HG02981 (cell line): ENCODE measurements at regions not wholly inside any gene's neighbourhood (a gene's known extent, or its start where the extent isn't known, plus 50 kb on each side); places are given as distances from the start of the nearest gene placed in this dataset.

Experiments used
- ATAC-seq: cut with Tn5 transposase; IDR thresholded peaks from one replicate; pipeline ENCODE4 v1.9.1; 2021; ENCODE audit warnings: mild to moderate bottlenecking, moderate library complexity; ENCODE audit not compliant: unreplicated experiment

DNA sequence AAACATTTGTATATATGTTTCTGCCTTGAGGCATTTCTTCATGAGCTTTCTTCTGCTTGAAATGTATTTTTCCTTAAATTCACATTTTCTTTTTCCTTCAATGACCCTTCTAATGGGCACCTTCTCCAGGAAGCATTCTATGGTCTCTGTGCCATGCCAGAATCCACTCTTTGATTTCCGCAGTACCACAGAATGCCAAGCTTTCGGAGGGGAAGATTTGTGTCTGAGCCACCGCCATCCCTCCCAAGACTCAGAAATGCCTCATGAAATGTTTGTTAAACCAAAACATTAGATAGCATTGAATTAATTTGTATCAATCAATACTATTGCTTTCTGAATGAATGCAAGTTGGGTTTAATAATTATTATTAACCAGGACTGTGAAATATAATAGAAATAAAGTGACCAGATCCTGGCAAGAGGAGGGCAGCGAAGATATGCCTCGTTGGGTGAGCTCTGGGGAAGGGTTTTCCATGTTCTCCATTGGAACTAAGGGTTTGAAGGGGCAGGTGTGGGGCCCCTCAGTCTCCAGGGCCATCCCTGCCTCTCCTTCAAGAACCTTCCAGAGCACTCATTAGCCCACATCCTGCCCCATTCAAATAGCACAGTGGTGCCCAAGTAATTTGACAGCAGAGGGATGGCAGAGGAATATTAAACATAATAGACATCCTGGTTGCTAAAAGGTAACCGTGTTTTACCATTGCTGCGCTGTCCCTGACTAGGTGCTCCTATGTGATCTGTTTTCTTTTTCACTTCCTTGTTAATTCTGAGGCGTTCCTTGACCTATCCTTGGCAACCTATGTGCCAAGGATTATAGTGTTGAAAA is 189.6 kb downstream of the MYCN start:
- ATAC-seq = no peak

DNA sequence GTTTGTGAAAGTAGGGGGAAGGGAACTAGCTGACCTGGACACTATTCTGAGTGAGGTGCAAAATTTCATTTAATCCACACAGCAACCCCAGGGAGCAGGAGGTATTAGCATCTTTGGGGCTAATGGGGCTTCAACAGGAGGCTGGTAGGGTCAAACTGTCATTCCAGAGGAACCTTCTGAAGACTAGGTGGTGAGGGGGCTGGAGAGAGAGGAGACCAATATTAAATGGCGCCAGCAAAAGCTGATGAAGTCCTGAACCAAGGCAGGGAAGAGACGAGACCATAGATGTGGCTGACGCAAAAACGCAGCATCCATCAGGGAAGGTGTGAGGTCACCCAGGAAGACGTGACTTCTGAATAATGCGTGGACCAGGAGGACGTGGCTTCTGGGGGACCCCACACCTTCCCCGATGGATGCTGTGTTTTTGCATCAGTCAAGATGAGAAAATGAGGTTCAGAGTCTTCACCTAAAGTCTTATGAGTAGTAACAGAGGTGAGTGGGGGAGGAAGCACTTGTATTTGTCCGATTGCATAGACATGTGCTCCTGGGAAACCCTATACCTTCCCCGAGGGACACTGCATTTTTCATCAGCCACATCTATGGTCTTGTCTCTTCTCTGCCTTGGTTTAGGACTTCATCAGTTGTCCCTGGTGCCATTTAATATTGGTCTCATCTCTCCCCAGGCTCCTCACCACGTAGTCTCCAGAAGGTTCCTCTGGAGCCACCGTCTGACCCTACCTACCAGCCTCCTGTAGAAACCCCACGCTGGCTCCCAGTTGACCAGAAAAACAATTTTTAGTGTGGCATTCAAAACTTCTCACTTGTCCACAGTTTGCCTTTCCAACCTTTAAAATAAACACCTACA is 188.6 kb downstream of the MYCN start:
- no peak for ATAC-seq

DNA sequence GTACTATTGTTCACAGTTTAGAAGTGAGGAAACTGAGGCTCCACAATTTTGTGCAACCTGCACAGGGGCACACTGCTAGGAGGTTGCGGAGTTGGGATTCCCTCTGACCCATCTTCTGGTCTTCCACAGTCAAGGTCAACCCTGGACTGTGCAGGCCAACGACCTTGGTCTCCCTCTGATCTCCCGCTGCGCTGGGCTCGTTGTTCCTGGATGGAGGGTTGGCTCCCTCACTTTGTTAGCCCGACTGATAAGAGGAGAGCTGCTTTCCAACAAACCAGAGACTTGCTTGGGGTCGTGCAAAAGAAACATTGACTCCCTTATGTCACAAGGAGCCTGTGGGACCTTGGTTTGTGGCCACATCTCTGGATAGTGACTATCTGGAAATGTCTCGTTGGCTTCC is 187.6 kb downstream of the MYCN start:
- ATAC-seq = no peak

DNA sequence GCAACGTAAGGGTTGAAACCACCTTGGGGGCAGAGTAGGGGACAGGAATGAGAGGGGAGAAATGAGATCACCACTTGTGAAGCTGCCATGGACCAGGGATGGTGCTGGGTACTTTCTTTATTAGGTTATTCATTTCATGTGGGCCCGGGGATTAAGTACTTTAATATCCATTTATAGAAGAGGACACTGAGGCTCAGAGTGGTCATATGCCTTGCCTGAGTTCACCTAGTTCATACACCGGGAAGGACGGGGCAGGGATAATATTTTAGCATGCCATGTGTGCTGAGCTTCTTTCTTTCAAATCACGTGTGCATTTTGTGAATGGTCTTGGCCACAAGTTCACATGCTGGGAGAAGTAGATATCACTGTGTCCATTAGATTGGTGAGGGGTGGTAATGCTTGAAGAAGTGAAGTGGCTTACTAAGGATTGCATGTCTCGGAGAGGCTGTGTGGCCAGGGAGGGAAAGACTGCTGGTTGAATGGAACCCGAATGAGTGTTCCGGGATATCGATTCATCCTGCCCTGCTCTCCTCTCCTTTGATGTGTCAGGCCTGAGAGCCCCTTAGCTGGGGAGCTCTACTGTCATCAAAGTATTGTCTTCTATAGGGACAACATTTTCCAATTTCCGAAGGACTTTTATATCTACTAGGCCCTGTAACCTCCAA is 187.1 kb downstream of the MYCN start:
- ATAC-seq = no peak

DNA sequence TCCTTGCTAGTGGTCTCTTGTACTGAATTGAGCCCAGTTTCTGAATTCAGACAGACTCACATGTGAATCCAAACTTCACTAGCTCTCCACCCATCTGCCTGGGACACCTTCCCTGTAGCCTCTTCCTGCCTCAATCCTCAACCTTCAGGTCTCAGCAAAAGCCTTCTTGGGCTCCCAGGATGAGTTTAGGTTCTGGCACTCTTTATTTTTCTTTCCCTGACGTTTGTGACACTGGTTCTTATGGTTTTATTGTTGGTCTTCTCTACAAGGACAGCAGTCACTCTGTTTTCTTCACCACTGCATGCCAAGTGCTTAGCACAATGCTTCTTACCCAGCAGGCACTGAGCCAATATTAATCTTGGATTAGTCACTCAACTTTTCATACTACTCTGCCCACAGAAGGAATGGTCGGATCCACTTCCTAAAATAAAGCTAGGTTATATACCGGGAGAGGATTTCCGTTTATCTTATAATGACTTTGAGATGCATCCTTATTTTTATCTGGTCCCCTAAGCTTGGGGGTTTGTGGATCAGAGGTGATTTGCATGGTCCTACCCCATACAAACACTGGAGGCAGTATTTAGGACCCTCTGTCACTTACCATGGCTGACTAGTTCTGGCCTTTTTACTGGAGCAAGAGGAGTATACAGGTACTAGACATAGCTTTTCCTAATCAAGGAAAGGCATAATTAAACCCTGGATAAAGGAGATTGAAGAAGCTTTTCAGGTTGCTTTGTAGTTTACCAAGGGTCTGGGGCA is 186.3 kb downstream of the MYCN start:
- ATAC-seq = no peak

DNA sequence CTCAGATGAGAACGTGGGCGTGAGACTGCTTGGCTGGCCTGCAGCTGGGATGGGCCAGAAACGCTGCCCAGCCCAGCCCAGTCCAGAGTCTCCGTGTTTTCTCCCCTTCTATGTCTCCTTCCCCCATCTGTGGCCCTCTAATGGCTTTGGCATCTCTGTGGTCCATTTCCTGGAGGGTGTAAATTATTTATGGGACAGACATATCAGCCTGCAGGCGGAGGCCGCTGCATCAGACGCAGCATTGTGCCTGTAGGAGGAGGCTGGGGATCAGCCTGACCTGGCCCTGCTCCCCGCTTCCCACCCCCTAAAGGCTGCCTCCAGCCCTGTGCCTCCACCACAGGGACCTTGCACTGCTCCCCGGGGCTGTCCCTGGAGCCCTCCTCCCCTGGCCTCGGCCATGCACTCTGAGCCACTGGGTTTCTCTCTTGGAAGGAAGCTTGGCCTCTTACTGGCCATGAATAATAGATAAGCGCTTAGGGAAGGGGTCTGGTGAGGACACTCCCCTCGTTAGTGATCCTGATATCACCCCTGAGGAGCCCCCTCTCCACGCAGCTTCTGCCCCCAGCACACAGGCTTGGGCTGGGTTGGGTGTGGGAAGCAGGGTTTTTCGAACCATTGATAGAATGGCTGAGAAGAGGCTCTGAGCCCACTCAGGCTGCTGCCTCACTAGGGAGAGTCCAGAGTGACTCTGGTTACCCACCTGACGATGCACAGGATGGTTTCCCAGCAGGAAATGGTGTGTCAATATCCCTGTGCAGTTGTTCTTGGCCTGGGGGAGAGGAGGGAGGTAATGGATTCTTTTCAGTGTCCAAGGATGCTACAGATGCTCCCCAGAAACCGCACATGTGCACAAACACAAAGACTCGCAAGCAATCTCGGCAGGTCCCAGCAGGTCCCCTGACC is 185.5 kb downstream of the MYCN start:
- ATAC-seq = no peak

DNA sequence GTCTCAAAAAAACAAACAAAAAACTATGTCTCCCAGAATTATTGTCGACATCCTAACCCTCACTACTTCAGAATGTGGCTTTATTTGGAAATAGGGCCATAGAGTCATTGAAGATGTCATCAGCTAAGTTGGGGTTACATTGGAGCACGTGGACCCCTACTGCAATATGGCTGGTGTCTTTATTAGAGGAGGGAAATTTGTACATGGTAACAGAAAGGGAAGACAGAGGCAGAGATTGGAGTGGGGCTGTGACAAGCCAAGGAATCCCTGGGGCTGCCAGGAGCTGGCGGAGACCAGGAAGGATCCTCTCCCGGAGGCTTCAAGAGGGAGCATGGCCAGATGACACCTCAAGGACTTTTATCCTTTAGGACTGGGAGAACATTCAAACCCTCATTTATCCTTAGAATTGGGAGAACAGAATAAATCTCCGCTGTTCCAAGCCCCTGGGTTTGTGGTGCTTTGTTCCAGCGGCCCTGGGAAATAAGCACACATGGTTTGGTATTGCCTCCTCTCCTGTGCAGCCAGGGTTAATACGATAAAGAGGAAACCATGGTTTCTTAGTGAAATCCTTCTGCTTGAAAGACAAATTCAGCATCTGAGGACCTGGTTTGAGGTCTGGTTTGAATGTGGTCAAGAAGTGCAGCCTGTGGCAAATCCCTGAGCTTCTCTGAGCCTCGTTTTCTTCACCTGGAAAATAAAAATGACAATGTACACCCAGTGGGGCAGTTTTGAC is 184.7 kb downstream of the MYCN start:
- no peak for ATAC-seq

DNA sequence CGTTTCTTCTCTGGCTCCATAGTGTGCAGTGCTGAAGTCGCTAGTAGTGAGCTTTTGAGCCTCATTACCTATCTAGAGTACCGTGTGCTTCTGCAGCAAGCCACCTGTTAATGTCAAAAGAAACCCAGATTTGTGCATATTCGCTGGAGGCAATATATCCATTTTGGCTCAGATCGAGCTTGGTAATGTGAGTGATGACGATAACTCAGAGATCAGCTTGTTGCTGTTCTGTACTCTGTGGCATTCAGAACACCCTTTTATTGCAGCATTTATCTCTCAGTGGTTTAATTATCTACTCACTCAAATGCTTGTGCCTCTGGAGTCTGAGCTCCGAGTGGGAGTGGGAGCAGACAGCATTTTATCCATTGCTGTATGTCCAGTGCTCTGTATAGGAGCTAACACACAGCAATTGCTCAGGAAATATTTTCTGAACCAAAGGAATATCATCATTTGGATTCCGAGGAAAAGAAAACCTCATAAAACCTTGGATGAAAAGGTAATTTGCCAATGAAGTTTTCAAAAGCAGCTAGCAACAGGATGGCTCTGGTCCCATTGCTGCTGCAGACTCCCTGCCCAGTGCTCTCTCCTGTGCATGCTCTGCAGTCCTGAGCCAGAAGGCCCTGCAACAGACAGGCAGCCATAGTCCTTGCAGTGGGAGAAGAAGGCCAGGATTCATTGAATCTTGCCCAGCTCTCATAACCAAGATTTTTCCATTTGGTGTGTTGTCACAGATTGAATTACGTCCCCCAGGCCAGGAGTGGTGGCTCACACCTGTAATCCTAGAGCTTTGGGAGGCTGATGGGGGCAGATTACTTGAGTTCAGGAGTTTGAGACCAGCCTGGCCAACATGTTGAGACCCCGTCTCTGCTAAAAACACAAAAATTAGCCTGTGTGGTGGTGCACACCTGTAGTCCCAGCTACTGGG is 183.8 kb downstream of the MYCN start:
- ATAC-seq = no peak

DNA sequence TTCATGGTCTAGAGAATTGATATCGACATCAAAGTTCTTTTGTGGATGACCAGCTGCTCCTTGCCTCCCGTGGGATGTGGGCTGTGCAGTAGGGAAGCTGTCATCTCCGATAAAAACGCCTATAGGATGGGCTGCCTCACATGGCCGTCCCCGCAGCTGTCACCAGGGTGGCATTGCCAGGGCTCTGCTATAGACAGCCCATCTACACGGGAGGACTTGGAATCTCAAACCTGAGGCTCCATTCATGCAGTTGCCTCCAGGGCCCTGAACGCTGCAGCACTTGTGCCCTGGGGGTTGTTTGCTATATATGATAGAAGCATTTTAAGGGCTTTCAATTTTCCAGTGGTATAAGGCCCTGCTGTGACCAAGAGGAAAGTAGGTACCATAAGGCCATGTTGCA is 183.1 kb downstream of the MYCN start:
- no peak for ATAC-seq

DNA sequence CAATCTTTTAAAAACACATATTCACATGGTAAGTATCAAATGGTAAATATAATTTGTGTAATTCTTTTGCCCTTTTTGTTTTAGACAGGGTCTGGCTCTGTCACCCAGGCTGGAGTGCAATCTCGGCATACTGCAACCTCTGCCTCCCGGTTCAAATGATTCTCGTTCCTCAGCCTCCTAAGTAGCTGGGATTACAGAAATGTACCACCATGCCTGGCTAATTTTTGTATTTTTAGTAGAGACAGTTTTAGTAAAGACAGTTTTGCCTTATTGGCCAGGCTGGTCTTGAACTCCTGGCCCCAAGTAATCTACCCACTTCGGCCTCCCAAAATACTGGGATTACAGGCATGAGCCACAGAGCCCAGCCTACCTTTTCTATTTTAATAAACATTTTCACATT is 182.2 kb downstream of the MYCN start:
- ATAC-seq = no peak

DNA sequence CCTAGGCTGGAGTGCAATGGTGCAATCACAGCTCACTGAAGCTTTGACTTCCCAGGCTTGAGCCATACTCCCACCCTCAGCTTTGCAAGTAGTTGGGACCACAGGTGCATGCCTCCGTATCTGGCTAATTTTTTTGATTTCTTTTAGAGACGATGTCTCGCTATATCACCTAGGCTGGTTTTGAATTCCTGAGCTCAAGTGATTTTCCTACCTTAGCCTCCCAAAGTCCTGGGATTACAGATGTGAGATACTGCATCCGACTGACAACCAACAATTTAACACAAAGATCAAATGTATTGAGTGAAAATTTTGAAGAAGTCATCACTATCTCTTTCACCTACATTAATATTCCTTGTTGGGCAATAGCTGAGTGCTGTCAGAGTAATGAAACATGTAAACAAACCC is 181.6 kb downstream of the MYCN start:
- ATAC-seq = no peak

DNA sequence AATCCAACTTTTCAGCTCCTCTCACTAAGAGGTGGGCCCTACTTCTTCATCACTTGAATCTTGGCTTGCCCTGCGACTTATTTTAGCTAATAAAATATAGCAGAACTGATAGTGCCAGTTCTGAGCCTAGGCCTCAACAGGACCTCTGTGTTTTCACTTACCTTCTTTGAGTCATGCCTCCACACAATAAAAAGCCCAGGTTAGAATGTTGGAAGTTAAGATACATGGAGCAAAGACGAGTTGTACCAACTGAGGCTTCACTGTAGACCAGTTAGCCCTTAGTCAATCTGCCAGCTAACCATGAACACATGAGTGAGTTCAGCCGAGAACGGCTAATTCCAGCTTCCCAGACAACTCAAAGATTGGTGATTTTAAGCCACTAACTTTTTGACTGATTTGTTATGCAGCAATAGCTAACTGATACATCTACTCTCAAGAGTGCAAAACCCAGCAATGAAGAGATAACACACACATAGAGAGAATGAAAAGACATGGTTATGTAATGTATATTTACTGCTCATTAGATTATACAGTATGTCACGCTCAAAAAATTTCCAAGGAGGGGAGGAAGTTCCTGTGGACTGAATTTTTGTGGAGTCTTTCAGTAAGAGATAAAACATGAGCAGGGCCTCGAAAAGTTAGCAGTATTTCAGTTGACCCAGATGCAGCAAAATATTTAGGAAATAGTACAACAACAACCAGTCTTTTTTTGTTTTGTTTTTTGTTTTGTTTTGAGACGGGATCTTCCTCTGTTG is 181.1 kb downstream of the MYCN start:
- no peak for ATAC-seq

DNA sequence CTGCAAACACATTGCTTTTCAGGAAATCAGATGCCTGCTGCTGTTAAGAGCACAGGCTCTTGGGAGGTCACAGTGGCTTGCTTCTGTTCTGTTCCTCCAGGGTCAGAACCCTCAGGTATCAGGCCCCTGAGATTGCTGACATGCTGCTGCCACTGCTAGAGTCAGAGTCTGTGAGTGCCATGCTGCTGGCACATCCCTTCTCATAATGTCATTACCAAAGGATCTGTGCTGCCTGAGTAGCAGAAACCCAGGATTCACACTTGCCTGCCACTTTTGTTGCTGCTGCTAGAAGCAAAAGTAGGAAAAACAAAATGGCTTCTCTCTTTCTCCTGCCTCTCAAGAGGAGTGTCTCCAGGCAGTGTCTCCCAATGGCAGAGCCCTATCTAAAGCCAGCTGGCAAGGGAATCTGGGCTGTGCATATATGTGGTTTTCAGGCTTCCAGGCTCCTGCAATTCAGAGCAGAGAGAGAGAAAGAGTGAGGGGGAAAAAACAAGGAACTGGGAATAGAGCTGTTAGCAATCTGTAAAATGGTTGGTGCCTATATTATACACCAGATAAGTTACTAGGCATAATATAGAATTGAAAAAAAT is 180.3 kb downstream of the MYCN start:
- ATAC-seq = no peak

DNA sequence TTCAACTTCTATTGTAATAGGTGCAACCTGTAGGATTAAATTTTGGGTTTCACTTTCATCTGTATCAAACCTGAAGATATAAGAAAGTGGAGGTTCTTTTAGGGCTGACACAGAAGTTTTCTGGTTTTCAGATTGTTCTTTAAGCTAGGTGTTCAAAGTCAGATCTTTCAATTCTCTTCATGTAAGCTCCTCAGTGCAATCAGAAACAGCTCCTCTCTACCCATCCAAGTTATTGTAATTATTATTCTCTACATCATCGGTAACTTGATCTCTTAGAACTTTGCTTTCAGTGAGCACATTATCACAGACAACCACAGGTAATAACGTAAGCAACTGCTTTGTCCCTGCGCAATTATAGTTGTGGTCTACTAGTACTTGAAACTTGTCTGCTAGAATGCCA is 179.4 kb downstream of the MYCN start:
- ATAC-seq = no peak

DNA sequence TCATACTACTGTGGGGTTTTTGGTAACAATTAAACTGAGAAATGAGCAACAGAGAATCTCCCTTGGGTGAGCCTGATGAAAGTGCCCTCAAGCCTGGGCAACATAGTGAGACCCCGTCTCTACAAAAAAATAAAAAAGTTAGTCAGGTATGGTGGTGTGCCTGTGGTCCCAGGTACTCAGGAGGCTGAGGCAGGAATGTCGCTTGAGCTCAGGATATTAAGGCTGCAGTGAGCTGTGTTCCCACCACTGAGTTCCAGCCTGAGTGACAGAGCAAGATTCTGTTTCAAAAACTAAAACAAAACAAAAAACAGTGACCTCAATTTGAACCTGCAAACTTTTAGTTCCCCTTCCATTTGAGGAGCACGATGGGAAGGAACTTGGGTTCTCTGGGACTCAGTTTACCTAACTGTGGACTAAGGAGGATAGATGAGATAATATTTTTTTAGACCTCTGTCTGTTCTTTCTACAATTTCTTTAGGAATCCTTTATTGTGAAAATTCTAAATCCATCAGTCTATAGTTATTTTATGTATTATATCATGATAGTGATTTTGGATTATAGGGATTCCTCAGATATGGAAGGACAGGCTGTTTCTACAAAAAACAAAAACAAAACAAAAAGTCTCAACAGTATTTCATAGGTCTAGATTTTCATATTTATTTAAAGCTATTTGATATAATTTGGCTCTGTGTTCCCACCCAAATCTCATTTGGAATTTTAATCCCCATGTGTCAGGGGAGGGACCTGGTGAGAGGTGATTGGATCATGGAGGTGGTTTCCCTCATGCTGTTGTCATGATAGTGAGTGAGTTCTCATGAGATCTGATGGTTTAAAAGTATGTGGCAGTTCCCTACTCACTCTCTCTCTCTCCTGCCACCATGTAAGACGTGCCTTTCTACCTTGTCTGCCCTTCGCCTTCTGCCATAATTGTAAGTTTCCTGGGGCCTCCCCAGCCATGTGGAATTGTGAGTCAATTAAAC is 178.6 kb downstream of the MYCN start:
- no peak for ATAC-seq
